ENCODE measurements at regions not wholly inside any gene's neighbourhood (a gene's known extent, or its start where the extent isn't known, plus 50 kb on each side); places are given as distances from the start of the nearest gene placed in this dataset.

DNA sequence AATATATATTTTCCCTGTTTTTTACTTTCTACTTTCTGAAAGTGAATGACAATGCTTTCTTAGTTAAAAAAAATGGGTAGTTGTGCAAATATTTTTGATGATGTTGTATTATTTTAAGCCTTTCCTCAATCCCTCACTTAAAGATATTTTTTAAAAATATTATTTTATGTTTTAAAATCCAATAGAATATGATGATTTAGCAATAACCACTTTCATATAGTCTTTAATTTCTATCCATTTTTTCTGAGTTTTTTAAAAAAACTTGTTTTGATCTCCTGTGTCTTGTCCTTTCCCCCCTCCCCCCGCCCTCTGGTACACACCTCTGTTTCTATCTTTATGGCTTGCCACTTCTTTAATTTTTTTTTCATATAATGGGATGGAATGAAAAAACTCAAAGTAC is 362.0 kb upstream of the SLITRK6 start:
- no peak overlapping the region for H3K27ac ChIP-seq
- ChIA-PET CTCF (no interaction called here), POLR2A (ENCODE audit: low non-redundant PET) (no interaction called here)
- DNase-seq (ENCODE audit: low spot score): no peak
- TF ChIP-seq, protein P1, sequence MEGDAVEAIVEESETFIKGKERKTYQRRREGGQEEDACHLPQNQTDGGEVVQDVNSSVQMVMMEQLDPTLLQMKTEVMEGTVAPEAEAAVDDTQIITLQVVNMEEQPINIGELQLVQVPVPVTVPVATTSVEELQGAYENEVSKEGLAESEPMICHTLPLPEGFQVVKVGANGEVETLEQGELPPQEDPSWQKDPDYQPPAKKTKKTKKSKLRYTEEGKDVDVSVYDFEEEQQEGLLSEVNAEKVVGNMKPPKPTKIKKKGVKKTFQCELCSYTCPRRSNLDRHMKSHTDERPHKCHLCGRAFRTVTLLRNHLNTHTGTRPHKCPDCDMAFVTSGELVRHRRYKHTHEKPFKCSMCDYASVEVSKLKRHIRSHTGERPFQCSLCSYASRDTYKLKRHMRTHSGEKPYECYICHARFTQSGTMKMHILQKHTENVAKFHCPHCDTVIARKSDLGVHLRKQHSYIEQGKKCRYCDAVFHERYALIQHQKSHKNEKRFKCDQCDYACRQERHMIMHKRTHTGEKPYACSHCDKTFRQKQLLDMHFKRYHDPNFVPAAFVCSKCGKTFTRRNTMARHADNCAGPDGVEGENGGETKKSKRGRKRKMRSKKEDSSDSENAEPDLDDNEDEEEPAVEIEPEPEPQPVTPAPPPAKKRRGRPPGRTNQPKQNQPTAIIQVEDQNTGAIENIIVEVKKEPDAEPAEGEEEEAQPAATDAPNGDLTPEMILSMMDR (conservative IDR thresholded peaks at IDR 0.05; ENCODE audit: low read depth): no peak

DNA sequence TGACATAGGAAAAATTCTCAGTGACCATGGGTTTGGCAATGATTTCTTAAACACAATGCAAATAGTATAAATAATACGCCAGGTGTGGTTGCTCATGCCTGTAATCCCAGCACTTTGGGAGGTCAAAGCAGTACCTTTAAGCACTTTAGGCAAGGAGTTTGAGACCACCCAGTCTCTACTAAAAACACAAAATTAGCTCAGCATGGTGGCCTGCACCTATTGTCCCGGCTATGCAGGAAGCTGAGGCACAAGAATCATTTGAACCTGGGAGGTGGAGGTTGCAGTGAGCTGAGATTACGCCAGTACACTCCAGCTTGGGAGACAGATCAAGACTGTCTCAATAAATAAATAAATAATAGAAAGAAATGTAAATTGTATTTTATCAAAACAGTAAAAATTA is 356.5 kb upstream of the SLITRK6 start:
- TF ChIP-seq, protein P1 (conservative IDR thresholded peaks at IDR 0.05; ENCODE audit: low read depth): no peak
- CTCF ChIA-PET: interaction anchor here (0.7 kb wide), 1 partner anchor 309 kb away, joined by 3 read pairs; no protein-coding TSS in a partner anchor
- H3K27ac ChIP-seq: no peak overlapping the region
- DNase-seq (ENCODE audit: low spot score): no peak
- POLR2A ChIA-PET (ENCODE audit: low non-redundant PET): no interaction called here

DNA sequence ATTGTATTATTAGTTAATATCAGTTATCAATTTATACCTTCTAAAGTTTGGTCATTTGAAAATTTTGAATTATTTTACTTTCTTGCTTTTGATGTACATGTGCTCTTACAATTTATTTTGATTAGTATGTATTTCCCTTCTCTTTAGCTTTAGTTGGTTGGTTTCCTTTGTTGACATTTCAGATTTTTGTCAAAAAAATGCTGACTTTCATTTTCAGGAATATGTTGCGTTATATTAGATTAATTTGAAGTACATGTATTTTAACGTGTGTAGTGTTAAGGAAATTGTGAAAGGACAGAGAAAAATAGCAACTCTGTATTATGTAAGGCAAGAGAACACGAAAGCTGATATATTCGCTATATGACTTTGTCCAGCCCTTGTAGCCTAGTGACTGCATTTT is 342.9 kb upstream of the SLITRK6 start:
- POLR2A ChIA-PET (ENCODE audit: low non-redundant PET): no interaction called here
- DNase-seq (ENCODE audit: low spot score): no peak
- CTCF ChIA-PET: interaction anchor here (0.7 kb wide), 1 partner anchor 339 kb away, joined by 3 read pairs; no protein-coding TSS in a partner anchor
- no peak overlapping the region for H3K27ac ChIP-seq
- TF ChIP-seq, protein P1 (conservative IDR thresholded peaks at IDR 0.05; ENCODE audit: low read depth): no peak

- POLR2A ChIA-PET (ENCODE audit: low non-redundant PET): no interaction called here
- CTCF ChIA-PET: no interaction called here
- DNase-seq (ENCODE audit: low spot score): no peak
- H3K27ac ChIP-seq: no peak overlapping the region
- TF ChIP-seq, protein P1 (conservative IDR thresholded peaks at IDR 0.05; ENCODE audit: low read depth): no peak
Measured at GRCh38 chr13:86135856-86136255, 336.6 kb upstream of the SLITRK6 start.

DNA sequence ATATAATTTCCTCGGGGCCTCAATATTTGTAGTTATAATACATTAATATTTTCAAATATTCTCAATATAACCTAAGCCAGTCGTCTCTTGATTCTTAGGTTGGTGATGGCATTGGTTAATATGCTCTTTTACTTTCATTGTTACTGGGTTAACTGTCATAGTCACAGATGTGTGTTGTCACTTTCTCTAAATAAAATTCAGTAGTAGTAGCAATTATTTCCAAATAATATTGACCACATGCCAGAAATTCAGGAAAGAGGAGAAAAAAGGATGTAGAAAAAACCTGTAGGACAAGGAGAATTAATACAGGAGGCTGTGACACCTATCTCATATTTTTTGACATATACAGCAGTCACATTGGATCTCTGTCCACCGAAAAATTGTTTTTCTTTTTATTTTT is 322.7 kb upstream of the SLITRK6 start:
- no peak for DNase-seq (ENCODE audit: low spot score)
- H3K27ac ChIP-seq: no peak overlapping the region
- TF ChIP-seq, protein P1 (conservative IDR thresholded peaks at IDR 0.05; ENCODE audit: low read depth): no peak
- ChIA-PET CTCF (no interaction called here), POLR2A (ENCODE audit: low non-redundant PET) (no interaction called here)

GRCh38 chr13:86109107-86109506 is 309.9 kb upstream of the SLITRK6 start:
- H3K27ac ChIP-seq: no peak overlapping the region
- TF ChIP-seq, protein P1 (conservative IDR thresholded peaks at IDR 0.05; ENCODE audit: low read depth): no peak
- ChIA-PET POLR2A (ENCODE audit: low non-redundant PET) (no interaction called here), CTCF (no interaction called here)
- DNase-seq (ENCODE audit: low spot score): no peak

DNA sequence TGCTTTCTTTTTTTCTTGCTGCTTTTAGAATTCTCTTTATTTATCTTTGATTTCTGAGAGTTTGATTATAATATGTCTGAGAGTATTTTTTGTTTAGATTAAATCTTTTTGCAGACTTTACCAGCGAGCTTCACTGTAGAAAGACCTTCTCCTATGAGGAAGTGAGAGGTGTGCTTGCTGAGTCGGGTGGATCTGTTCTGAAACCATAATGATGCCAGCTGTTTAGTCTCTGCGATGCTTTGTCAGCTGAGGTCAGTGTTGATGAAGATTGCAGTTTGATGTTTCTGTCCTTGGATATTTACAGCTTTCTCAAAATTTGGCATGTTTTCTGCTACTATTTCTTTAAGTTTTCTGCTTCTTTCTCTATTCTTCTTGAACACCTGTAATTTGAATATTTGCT is 309.1 kb upstream of the SLITRK6 start:
- TF ChIP-seq, protein P1 (conservative IDR thresholded peaks at IDR 0.05; ENCODE audit: low read depth): no peak

More for the DNA sequence above, 309.1 kb upstream of the SLITRK6 start:
- H3K27ac ChIP-seq: no peak overlapping the region
- ChIA-PET CTCF (no interaction called here), POLR2A (ENCODE audit: low non-redundant PET) (no interaction called here)
- DNase-seq (ENCODE audit: low spot score): no peak

Data from RWPE1 (cell line).